ENCODE measurements at regions not wholly inside any gene's neighbourhood (a gene's known extent, or its start where the extent isn't known, plus 50 kb on each side); places are given as distances from the start of the nearest gene placed in this dataset.

- dilution Hi-C loops (cut with HindIII; ENCODE audit: low sequenced_read_pairs, unreplicated experiment): no loop called here
- Histone ChIP-seq H2AFZ (replicated peaks; ENCODE audit: low read length, poor library complexity) (no peak overlapping the region), H3K4me1 (ENCODE audit: control insufficient read depth, insufficient read depth, low read length) (no peaks in the 10 kb centered on the region), H3K4me3 (ENCODE audit: insufficient read depth, low read depth, low read length) (no peak overlapping the region), H3K14ac (replicated peaks; ENCODE audit: low read depth, low read length) (no peak overlapping the region), H3K23ac (ENCODE audit: low read depth, low read length) (no peak overlapping the region), H2AK9ac (replicated peaks; ENCODE audit: low read depth, low read length, poor library complexity) (no peak overlapping the region), H3K36me3 (ENCODE audit: control insufficient read depth, insufficient read depth, low read length) (no peaks in the 10 kb centered on the region), H3K4me2 (ENCODE audit: low read depth, low read length) (no peak overlapping the region), H3K56ac (ENCODE audit: extremely low read depth, insufficient read depth, low read length) (no peak overlapping the region), H3K9ac (ENCODE audit: low read depth, low read length) (no peak overlapping the region), H3K9me1 (ENCODE audit: insufficient read depth, low read length) (no peaks in the 10 kb centered on the region), H2BK15ac (ENCODE audit: low read depth, low read length) (no peak overlapping the region), H3K27ac (ENCODE audit: insufficient read depth, low read length) (no peak overlapping the region), H3K18ac (ENCODE audit: low read depth, low read length) (no peak overlapping the region), H2BK120ac (ENCODE audit: low read depth, low read length) (no peak overlapping the region), H2BK5ac (ENCODE audit: low read depth, low read length, poor library complexity, severe bottlenecking) (no peak overlapping the region), H4K8ac (ENCODE audit: low read depth in 2 of 2, low read length in 2 of 2) (no peak overlapping the region), H3K4ac (ENCODE audit: low read depth, low read length) (no peak overlapping the region), H4K91ac (ENCODE audit: insufficient read depth, low read depth, low read length) (no peak overlapping the region), H4K5ac (ENCODE audit: low read depth, low read length) (no peak overlapping the region), H2AK5ac (ENCODE audit: low read depth, low read length) (no peak overlapping the region), H3K9me3 (ENCODE audit: control insufficient read depth, insufficient read depth, low read length) (0 out of 2 replicates have a peak, but pooled peaks cover 2% of the 10 kb centered on the region), H3K79me1 (ENCODE audit: low read depth in 1 of 2, low read length in 2 of 2) (no peaks in the 10 kb centered on the region), H3K27me3 (ENCODE audit: control insufficient read depth, insufficient read depth, low read length) (peaks cover 14% of the 10 kb centered on the region), H4K20me1 (ENCODE audit: insufficient read depth, low read length) (no peaks in the 10 kb centered on the region), H2BK20ac (ENCODE audit: low read depth, low read length) (no peak overlapping the region)
- ChIA-PET CTCF (interaction anchor here (0.6 kb wide), 1 partner anchor 143 kb away, joined by 3 read pairs; no protein-coding TSS in a partner anchor), POLR2A (ENCODE audit: unreplicated experiment) (interaction anchor here (0.6 kb wide), 1 partner anchor 176 kb away, joined by 4 read pairs; no protein-coding TSS in a partner anchor)
- TF ChIP-seq RAD21 (IDR thresholded peaks at IDR 0.05; ENCODE audit: low read length) (no peak), CHD1 (IDR thresholded peaks at IDR 0.05; ENCODE audit: low read depth, low read length) (no peak), USF2 (IDR thresholded peaks at IDR 0.05; ENCODE audit: low read depth, low read length) (no peak), MAFK (IDR thresholded peaks at IDR 0.05; ENCODE audit: low read depth, low read length) (no peak), MAZ (IDR thresholded peaks at IDR 0.05; ENCODE audit: borderline replicate concordance, low read depth, low read length) (no peak), RCOR1 (IDR thresholded peaks at IDR 0.05; ENCODE audit: insufficient replicate concordance, low read length) (no peak), RFX5 (IDR thresholded peaks at IDR 0.05; ENCODE audit: low read depth, low read length) (no peak), POLR2A (IDR thresholded peaks at IDR 0.05; ENCODE audit: low read depth, low read length) (no peak), MXI1 (IDR thresholded peaks at IDR 0.05; ENCODE audit: borderline replicate concordance, low read depth, low read length) (no peak)
- intact Hi-C loops (cut with micrococcal nuclease): no loop called here
- DNase-seq (no peak), ATAC-seq (ENCODE audit: low read depth) (no peak)
- in situ Hi-C loops (cut with MboI; ENCODE audit: low sequenced_read_pairs): no loop called here
- no TSS peak for BruUV-seq (replicated peaks)
- WGBS, 2 experiments (ENCODE audit: extremely low coverage in 2 of 2, insufficient read length in 1 of 2): no CpG with 5 or more reads among the region's 1 CpG
These were observed 173.0 kb downstream of the SHQ1 start for GRCh38 chr3:72675243-72675642.

All from IMR-90 (cell line).